ENCODE measurements at regions not wholly inside any gene's neighbourhood (a gene's known extent, or its start where the extent isn't known, plus 50 kb on each side); places are given as distances from the start of the nearest gene placed in this dataset.

DNA sequence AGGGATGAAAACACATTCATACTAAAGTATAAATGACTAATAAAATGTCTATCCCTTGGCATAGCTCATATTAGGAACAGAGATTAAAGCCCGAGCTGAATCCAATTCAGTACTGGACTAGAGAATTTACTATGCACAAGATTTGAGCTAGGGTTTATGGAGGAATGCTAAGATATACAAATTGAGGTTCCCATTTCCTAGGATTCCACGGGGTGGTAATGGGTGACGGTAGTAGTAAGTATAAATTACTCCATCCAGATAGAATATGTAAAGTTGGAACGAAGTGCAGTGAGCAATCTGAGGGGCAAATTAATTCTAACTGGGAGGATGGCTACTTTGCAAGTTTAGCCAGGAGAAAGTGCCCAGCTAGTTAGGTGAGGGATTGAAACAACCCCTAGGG lies 156.5 kb downstream of the GAS1 start:
- POLR2A ChIA-PET (ENCODE audit: unreplicated experiment) = no interaction called here
- Histone ChIP-seq H3K27ac (ENCODE audit: insufficient read depth, low read length) (no peak overlapping the region), H3K4me1 (ENCODE audit: control insufficient read depth, insufficient read depth, low read length) (peaks cover 11% of the 10 kb centered on the region), H3K14ac (replicated peaks; ENCODE audit: low read depth, low read length) (no peak overlapping the region), H4K91ac (ENCODE audit: insufficient read depth, low read depth, low read length) (no peak overlapping the region), H3K4me3 (ENCODE audit: insufficient read depth, low read depth, low read length) (no peak overlapping the region), H3K18ac (ENCODE audit: low read depth, low read length) (no peak overlapping the region), H4K20me1 (ENCODE audit: insufficient read depth, low read length) (no peaks in the 10 kb centered on the region), H4K5ac (ENCODE audit: low read depth, low read length) (no peak overlapping the region), H2BK120ac (ENCODE audit: low read depth, low read length) (no peak overlapping the region), H3K4me2 (ENCODE audit: low read depth, low read length) (no peak overlapping the region), H4K8ac (ENCODE audit: low read depth in 2 of 2, low read length in 2 of 2) (no peak overlapping the region), H3K27me3 (ENCODE audit: control insufficient read depth, insufficient read depth, low read length) (no peaks in the 10 kb centered on the region), H3K36me3 (ENCODE audit: control insufficient read depth, insufficient read depth, low read length) (no peaks in the 10 kb centered on the region), H2BK15ac (ENCODE audit: low read depth, low read length) (peak overlapping the region; percentile 25; the same call in 1 of the 3 replicates), H3K4ac (ENCODE audit: low read depth, low read length) (no peak overlapping the region), H2AK9ac (replicated peaks; ENCODE audit: low read depth, low read length, poor library complexity) (no peak overlapping the region), H2BK20ac (ENCODE audit: low read depth, low read length) (no peak overlapping the region), H3K9me1 (ENCODE audit: insufficient read depth, low read length) (0 out of 2 replicates have a peak, but pooled peaks cover 6% of the 10 kb centered on the region), H3K23ac (ENCODE audit: low read depth, low read length) (no peak overlapping the region), H2AFZ (replicated peaks; ENCODE audit: low read length, poor library complexity) (no peak overlapping the region), H3K79me1 (ENCODE audit: low read depth in 1 of 2, low read length in 2 of 2) (no peaks in the 10 kb centered on the region), H3K9me3 (ENCODE audit: control insufficient read depth, insufficient read depth, low read length) (no peaks in the 10 kb centered on the region), H2BK5ac (ENCODE audit: low read depth, low read length, poor library complexity, severe bottlenecking) (no peak overlapping the region), H3K56ac (ENCODE audit: extremely low read depth, insufficient read depth, low read length) (no peak overlapping the region), H3K9ac (ENCODE audit: low read depth, low read length) (no peak overlapping the region), H2AK5ac (ENCODE audit: low read depth, low read length) (no peak overlapping the region)
- CTCF ChIA-PET = interaction anchor here (0.7 kb wide), 1 partner anchor 41 kb away, joined by 3 read pairs; no protein-coding TSS in a partner anchor
- BruUV-seq (replicated peaks) = no TSS peak
- WGBS, 2 experiments (ENCODE audit: extremely low coverage in 2 of 2, insufficient read length in 1 of 2) = no CpG with 5 or more reads among the region's 4 CpGs
- DNase-seq (no peak), ATAC-seq (ENCODE audit: low read depth) (no peak)
- TF ChIP-seq, protein P1, sequence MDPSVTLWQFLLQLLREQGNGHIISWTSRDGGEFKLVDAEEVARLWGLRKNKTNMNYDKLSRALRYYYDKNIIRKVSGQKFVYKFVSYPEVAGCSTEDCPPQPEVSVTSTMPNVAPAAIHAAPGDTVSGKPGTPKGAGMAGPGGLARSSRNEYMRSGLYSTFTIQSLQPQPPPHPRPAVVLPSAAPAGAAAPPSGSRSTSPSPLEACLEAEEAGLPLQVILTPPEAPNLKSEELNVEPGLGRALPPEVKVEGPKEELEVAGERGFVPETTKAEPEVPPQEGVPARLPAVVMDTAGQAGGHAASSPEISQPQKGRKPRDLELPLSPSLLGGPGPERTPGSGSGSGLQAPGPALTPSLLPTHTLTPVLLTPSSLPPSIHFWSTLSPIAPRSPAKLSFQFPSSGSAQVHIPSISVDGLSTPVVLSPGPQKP (IDR thresholded peaks at IDR 0.05; ENCODE audit: borderline replicate concordance, low read depth, low read length) = no peak
- no peak for TF ChIP-seq MAFK (IDR thresholded peaks at IDR 0.05; ENCODE audit: low read depth, low read length)
- TF ChIP-seq RCOR1 (IDR thresholded peaks at IDR 0.05; ENCODE audit: insufficient replicate concordance, low read length) = no peak
- TF ChIP-seq NFE2L2 (IDR thresholded peaks at IDR 0.05; ENCODE audit: low read depth, low read length) = no peak
- TF ChIP-seq CHD1 (IDR thresholded peaks at IDR 0.05; ENCODE audit: low read depth, low read length) = no peak
- no peak for TF ChIP-seq MXI1 (IDR thresholded peaks at IDR 0.05; ENCODE audit: borderline replicate concordance, low read depth, low read length)
- TF ChIP-seq BHLHE40 (IDR thresholded peaks at IDR 0.05; ENCODE audit: low read depth, low read length) = no peak
- intact Hi-C loops (cut with micrococcal nuclease) = loop anchor here (10.0 kb wide), 1 partner anchor 534 kb away; no protein-coding TSS in a partner anchor
- in situ Hi-C loops (cut with MboI; ENCODE audit: low sequenced_read_pairs) = no loop called here
- dilution Hi-C loops (cut with HindIII; ENCODE audit: low sequenced_read_pairs, unreplicated experiment) = no loop called here
